SK-N-SH (cell line): ENCODE measurements at regions not wholly inside any gene's neighbourhood (a gene's known extent, or its start where the extent isn't known, plus 50 kb on each side); places are given as distances from the start of the nearest gene placed in this dataset.

Experiments used
- EP300 ChIP-seq, 2 experiments: IDR thresholded peaks; 2 replicates each; pipeline versions ENCODE4 v1.4.0 to v1.6.1; 2012; ENCODE audit warnings: borderline replicate concordance in 1 of 2, low read depth in 1 of 2, low read length in 1 of 2
- FOXJ3 ChIP-seq: sonication (generic); formaldehyde crosslinking; IDR thresholded peaks from 2 replicates; pipeline ENCODE4 v1.5.1; 2020; ENCODE audit warnings: mild to moderate bottlenecking, missing genetic modification reagents
- POLR2AphosphoS5 ChIP-seq: IDR thresholded peaks from 2 replicates; pipeline ENCODE4 v1.6.1; 2012; ENCODE audit warnings: low read depth, low read length
- YY1 ChIP-seq: IDR thresholded peaks from 2 replicates; pipeline ENCODE4 v1.4.0; 2012; ENCODE audit warnings: low read depth, mild to moderate bottlenecking
- TF ChIP-seq, protein P1 (sequence below): fragments of 150-350 bp; IDR thresholded peaks from 2 replicates; pipeline ENCODE4 v1.6.1; 2017; ENCODE audit warnings: antibody characterized with exemption, low read length, low read depth, borderline replicate concordance
- TF ChIP-seq, protein P2 (sequence below): fragments of 200-600 bp; sonication (generic); IDR thresholded peaks from 2 replicates; pipeline ENCODE4 v1.6.1; 2017; ENCODE audit warnings: antibody characterized with exemption, mild to moderate bottlenecking, moderate library complexity
- TF ChIP-seq, protein P3 (sequence below): fragments of 150-350 bp; IDR thresholded peaks from 2 replicates; pipeline ENCODE4 v1.6.1; 2016; ENCODE audit warnings: mild to moderate bottlenecking, low read depth, low read length
- TF ChIP-seq, protein P4 (sequence below): IDR thresholded peaks from 2 replicates; pipeline ENCODE4 v1.4.0; 2012; ENCODE audit warnings: low read depth
- TF ChIP-seq, protein P5 (sequence below): IDR thresholded peaks from 2 replicates; pipeline ENCODE4 v1.6.1; 2012; ENCODE audit warnings: mild to moderate bottlenecking, low read depth, low read length, moderate library complexity

DNA sequence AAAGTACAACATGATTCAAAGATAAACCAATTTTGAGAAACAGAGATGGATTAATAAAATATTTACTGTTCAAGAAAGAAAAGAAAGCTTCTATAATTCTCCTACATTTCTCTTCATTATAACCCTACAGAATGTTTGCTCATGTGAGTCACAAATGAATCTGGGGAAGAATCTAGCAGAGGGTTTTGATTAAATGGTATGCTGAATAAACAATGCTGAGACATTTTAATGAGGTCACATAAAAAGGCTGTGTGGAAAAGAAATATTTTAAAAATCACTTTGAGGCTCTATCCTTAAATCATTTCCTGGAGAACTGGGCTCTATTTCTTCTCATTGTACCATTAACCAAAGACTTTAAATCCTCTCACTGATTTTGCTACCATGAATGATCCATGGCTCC is 727.7 kb downstream of the NTRK3 start:
- TF ChIP-seq YY1 (no peak), EP300 (IDR thresholded peaks at IDR 0.05; ENCODE audit: borderline replicate concordance in 1 of 2, low read depth in 1 of 2, low read length in 1 of 2) (no peak), POLR2AphosphoS5 (no peak), FOXJ3 (no peak)
- TF ChIP-seq, protein P1, sequence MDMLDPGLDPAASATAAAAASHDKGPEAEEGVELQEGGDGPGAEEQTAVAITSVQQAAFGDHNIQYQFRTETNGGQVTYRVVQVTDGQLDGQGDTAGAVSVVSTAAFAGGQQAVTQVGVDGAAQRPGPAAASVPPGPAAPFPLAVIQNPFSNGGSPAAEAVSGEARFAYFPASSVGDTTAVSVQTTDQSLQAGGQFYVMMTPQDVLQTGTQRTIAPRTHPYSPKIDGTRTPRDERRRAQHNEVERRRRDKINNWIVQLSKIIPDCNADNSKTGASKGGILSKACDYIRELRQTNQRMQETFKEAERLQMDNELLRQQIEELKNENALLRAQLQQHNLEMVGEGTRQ = no peak
- TF ChIP-seq, protein P2, sequence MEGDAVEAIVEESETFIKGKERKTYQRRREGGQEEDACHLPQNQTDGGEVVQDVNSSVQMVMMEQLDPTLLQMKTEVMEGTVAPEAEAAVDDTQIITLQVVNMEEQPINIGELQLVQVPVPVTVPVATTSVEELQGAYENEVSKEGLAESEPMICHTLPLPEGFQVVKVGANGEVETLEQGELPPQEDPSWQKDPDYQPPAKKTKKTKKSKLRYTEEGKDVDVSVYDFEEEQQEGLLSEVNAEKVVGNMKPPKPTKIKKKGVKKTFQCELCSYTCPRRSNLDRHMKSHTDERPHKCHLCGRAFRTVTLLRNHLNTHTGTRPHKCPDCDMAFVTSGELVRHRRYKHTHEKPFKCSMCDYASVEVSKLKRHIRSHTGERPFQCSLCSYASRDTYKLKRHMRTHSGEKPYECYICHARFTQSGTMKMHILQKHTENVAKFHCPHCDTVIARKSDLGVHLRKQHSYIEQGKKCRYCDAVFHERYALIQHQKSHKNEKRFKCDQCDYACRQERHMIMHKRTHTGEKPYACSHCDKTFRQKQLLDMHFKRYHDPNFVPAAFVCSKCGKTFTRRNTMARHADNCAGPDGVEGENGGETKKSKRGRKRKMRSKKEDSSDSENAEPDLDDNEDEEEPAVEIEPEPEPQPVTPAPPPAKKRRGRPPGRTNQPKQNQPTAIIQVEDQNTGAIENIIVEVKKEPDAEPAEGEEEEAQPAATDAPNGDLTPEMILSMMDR = no peak
- TF ChIP-seq, protein P3, sequence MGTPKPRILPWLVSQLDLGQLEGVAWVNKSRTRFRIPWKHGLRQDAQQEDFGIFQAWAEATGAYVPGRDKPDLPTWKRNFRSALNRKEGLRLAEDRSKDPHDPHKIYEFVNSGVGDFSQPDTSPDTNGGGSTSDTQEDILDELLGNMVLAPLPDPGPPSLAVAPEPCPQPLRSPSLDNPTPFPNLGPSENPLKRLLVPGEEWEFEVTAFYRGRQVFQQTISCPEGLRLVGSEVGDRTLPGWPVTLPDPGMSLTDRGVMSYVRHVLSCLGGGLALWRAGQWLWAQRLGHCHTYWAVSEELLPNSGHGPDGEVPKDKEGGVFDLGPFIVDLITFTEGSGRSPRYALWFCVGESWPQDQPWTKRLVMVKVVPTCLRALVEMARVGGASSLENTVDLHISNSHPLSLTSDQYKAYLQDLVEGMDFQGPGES = no peak
- TF ChIP-seq, protein P4, sequence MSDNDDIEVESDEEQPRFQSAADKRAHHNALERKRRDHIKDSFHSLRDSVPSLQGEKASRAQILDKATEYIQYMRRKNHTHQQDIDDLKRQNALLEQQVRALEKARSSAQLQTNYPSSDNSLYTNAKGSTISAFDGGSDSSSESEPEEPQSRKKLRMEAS = no peak
- TF ChIP-seq, protein P5, sequence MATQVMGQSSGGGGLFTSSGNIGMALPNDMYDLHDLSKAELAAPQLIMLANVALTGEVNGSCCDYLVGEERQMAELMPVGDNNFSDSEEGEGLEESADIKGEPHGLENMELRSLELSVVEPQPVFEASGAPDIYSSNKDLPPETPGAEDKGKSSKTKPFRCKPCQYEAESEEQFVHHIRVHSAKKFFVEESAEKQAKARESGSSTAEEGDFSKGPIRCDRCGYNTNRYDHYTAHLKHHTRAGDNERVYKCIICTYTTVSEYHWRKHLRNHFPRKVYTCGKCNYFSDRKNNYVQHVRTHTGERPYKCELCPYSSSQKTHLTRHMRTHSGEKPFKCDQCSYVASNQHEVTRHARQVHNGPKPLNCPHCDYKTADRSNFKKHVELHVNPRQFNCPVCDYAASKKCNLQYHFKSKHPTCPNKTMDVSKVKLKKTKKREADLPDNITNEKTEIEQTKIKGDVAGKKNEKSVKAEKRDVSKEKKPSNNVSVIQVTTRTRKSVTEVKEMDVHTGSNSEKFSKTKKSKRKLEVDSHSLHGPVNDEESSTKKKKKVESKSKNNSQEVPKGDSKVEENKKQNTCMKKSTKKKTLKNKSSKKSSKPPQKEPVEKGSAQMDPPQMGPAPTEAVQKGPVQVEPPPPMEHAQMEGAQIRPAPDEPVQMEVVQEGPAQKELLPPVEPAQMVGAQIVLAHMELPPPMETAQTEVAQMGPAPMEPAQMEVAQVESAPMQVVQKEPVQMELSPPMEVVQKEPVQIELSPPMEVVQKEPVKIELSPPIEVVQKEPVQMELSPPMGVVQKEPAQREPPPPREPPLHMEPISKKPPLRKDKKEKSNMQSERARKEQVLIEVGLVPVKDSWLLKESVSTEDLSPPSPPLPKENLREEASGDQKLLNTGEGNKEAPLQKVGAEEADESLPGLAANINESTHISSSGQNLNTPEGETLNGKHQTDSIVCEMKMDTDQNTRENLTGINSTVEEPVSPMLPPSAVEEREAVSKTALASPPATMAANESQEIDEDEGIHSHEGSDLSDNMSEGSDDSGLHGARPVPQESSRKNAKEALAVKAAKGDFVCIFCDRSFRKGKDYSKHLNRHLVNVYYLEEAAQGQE = no peak
